ENCODE measurements at regions not wholly inside any gene's neighbourhood (a gene's known extent, or its start where the extent isn't known, plus 50 kb on each side); places are given as distances from the start of the nearest gene placed in this dataset.
"Not testable (repeated sequence)": the region's sequence is repeated elsewhere in the genome, so short reads cannot be mapped to it uniquely, and the experiment has no call there.

- DNase-seq = peak; percentile 76
These were observed 58.3 kb upstream of the EEA1 start for GRCh38 chr12:92987362-92987761.

GRCh38 chr12:92987846-92988621 is 58.9 kb upstream of the EEA1 start:
- DNase-seq = no peak

- no peak for DNase-seq
These were observed 59.6 kb upstream of the EEA1 start for GRCh38 chr12:92988622-92989130.

- DNase-seq = no peak
These were observed 60.8 kb upstream of the EEA1 start for GRCh38 chr12:92989715-92990484.

- no peak for DNase-seq
These were observed 62.0 kb upstream of the EEA1 start for GRCh38 chr12:92991134-92991533.

GRCh38 chr12:92992041-92992440 is 62.9 kb upstream of the EEA1 start:
- peak; percentile 48 for DNase-seq

- no peak for DNase-seq
These were observed 64.2 kb upstream of the EEA1 start for GRCh38 chr12:92993259-92993658.

GRCh38 chr12:92995258-92995903 is 66.3 kb upstream of the EEA1 start:
- DNase-seq = no peak

GRCh38 chr12:93000026-93000425 is 70.9 kb upstream of the EEA1 start:
- no peak for DNase-seq

- DNase-seq = no peak
These were observed 72.3 kb upstream of the EEA1 start for GRCh38 chr12:93001407-93001806.

- peak; percentile 78 for DNase-seq
These were observed 73.4 kb upstream of the EEA1 start for GRCh38 chr12:93002293-93003054.

GRCh38 chr12:93003531-93004239 is 74.6 kb upstream of the EEA1 start:
- DNase-seq = no peak

GRCh38 chr12:93005928-93006392 is 76.9 kb upstream of the EEA1 start:
- no peak for DNase-seq

GRCh38 chr12:93006471-93007208 is 77.5 kb upstream of the EEA1 start:
- no peak for DNase-seq

- no peak for DNase-seq
These were observed 78.4 kb upstream of the EEA1 start for GRCh38 chr12:93007544-93007943.

- DNase-seq = no peak
These were observed 79.1 kb upstream of the EEA1 start for GRCh38 chr12:93008044-93008778.

- DNase-seq = not testable (repeated sequence)
These were observed 79.8 kb upstream of the EEA1 start for GRCh38 chr12:93008880-93009279.

- DNase-seq = no peak
These were observed 80.4 kb upstream of the EEA1 start for GRCh38 chr12:93009533-93009932.

GRCh38 chr12:93010461-93010860 is 81.4 kb upstream of the EEA1 start:
- no peak for DNase-seq

GRCh38 chr12:93011100-93011499 is 82.0 kb upstream of the EEA1 start:
- no peak for DNase-seq

All from fibroblast of upper back skin (primary cell).